ENCODE measurements at regions not wholly inside any gene's neighbourhood (a gene's known extent, or its start where the extent isn't known, plus 50 kb on each side); places are given as distances from the start of the nearest gene placed in this dataset.

DNA sequence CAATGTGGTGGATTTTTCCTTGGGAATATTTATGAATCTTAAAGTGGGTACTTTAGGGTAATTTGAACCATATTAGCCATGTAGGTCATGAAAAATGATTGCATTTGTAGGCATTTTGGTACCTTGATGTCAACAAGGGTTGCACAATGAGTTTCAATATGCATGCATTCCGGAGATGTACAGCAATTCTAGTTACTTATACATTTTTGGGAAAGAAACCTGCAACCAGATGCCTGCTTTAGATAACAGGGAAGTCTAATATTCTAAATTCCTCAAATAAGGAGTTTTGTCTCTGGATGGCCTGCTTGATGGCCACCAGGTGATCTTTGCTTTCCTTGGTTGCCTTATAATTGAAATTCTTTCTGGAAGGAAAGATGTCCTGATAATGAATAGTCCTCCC lies 240.5 kb upstream of the SETMAR start:
- TF ChIP-seq RAD21 (conservative IDR thresholded peaks at IDR 0.05): no peak
- TF ChIP-seq, protein P1, sequence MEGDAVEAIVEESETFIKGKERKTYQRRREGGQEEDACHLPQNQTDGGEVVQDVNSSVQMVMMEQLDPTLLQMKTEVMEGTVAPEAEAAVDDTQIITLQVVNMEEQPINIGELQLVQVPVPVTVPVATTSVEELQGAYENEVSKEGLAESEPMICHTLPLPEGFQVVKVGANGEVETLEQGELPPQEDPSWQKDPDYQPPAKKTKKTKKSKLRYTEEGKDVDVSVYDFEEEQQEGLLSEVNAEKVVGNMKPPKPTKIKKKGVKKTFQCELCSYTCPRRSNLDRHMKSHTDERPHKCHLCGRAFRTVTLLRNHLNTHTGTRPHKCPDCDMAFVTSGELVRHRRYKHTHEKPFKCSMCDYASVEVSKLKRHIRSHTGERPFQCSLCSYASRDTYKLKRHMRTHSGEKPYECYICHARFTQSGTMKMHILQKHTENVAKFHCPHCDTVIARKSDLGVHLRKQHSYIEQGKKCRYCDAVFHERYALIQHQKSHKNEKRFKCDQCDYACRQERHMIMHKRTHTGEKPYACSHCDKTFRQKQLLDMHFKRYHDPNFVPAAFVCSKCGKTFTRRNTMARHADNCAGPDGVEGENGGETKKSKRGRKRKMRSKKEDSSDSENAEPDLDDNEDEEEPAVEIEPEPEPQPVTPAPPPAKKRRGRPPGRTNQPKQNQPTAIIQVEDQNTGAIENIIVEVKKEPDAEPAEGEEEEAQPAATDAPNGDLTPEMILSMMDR (IDR thresholded peaks at IDR 0.05; ENCODE audit: poor library complexity, severe bottlenecking): no peak
- TF ChIP-seq EZH2 (IDR thresholded peaks at IDR 0.05; ENCODE audit: borderline replicate concordance, insufficient read depth, low read length, poor library complexity, severe bottlenecking): no peak
- no peak for TF ChIP-seq POLR2AphosphoS5 (IDR thresholded peaks at IDR 0.05)
- TF ChIP-seq, protein P2, sequence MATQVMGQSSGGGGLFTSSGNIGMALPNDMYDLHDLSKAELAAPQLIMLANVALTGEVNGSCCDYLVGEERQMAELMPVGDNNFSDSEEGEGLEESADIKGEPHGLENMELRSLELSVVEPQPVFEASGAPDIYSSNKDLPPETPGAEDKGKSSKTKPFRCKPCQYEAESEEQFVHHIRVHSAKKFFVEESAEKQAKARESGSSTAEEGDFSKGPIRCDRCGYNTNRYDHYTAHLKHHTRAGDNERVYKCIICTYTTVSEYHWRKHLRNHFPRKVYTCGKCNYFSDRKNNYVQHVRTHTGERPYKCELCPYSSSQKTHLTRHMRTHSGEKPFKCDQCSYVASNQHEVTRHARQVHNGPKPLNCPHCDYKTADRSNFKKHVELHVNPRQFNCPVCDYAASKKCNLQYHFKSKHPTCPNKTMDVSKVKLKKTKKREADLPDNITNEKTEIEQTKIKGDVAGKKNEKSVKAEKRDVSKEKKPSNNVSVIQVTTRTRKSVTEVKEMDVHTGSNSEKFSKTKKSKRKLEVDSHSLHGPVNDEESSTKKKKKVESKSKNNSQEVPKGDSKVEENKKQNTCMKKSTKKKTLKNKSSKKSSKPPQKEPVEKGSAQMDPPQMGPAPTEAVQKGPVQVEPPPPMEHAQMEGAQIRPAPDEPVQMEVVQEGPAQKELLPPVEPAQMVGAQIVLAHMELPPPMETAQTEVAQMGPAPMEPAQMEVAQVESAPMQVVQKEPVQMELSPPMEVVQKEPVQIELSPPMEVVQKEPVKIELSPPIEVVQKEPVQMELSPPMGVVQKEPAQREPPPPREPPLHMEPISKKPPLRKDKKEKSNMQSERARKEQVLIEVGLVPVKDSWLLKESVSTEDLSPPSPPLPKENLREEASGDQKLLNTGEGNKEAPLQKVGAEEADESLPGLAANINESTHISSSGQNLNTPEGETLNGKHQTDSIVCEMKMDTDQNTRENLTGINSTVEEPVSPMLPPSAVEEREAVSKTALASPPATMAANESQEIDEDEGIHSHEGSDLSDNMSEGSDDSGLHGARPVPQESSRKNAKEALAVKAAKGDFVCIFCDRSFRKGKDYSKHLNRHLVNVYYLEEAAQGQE (IDR thresholded peaks at IDR 0.05; ENCODE audit: borderline replicate concordance): no peak
- TF ChIP-seq MXI1 (conservative IDR thresholded peaks at IDR 0.05; ENCODE audit: poor library complexity, severe bottlenecking): no peak

All from neural cell (in vitro differentiated cells).